Vagina (tissue), 2 donors: ENCODE measurements at regions not wholly inside any gene's neighbourhood (a gene's known extent, or its start where the extent isn't known, plus 50 kb on each side); places are given as distances from the start of the nearest gene placed in this dataset.

ENCODE experiments used
- POLR2A ChIP-seq, 2 donors: fragments of 450-650 bp; IDR thresholded peaks; one replicate each; pipeline ENCODE4 v1.6.1; 2017; ENCODE audit warnings: antibody characterized with exemption in 2 of 2, mild to moderate bottlenecking in 2 of 2, moderate library complexity in 2 of 2
- TF ChIP-seq, protein P1 (sequence below), 3 experiments: fragments of 450-650 bp in 2 of 3; fragments of 200-600 bp in 1 of 3; sonication (generic) in 1 of 3; IDR thresholded peaks; one replicate each; pipeline ENCODE4 v1.5.1; 2017 to 2019; ENCODE audit warnings: antibody characterized with exemption in 3 of 3, mild to moderate bottlenecking in 2 of 3, moderate library complexity in 2 of 3

DNA sequence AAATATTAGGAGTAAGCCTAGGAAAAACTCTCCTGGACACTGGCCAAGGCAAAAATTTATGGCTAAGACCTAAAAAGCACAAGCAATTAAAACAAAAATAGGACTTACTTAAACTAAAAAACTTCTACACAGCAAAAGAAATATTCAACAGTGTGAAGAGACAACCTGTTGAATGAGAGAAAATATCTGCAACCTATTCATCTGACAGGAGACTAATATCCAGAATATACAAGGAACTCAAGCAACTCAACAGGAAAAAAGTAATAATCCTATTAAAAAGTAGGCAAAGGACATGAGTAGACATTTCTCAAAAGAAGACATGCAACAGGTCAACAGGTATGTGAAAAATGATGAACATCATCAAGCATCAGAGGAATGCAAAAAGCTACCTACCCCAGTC is 431.1 kb downstream of the ZEB2 start:
- TF ChIP-seq, protein P1, sequence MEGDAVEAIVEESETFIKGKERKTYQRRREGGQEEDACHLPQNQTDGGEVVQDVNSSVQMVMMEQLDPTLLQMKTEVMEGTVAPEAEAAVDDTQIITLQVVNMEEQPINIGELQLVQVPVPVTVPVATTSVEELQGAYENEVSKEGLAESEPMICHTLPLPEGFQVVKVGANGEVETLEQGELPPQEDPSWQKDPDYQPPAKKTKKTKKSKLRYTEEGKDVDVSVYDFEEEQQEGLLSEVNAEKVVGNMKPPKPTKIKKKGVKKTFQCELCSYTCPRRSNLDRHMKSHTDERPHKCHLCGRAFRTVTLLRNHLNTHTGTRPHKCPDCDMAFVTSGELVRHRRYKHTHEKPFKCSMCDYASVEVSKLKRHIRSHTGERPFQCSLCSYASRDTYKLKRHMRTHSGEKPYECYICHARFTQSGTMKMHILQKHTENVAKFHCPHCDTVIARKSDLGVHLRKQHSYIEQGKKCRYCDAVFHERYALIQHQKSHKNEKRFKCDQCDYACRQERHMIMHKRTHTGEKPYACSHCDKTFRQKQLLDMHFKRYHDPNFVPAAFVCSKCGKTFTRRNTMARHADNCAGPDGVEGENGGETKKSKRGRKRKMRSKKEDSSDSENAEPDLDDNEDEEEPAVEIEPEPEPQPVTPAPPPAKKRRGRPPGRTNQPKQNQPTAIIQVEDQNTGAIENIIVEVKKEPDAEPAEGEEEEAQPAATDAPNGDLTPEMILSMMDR (IDR thresholded peaks at IDR 0.05), result no peak
- TF ChIP-seq POLR2A (IDR thresholded peaks at IDR 0.05), result no peak
